Right lobe of liver (tissue), 6 donors: ENCODE measurements at regions not wholly inside any gene's neighbourhood (a gene's known extent, or its start where the extent isn't known, plus 50 kb on each side); places are given as distances from the start of the nearest gene placed in this dataset.
A peak's percentile ranks its signal among the peaks of the same experiment; 100 is the strongest.

ENCODE experiments used
- ATAC-seq, 4 donors: fragments of 200-7000 bp; cut with Tn5 transposase; one replicate each; pipeline ENCODE4 v1.9.1; 2020; ENCODE audit warnings: mild to moderate bottlenecking in 4 of 4, moderate library complexity in 4 of 4
- DNase-seq, 3 donors: peaks; one replicate each; pipeline ENCODE4 v3.0.0-alpha.2; 2020
- H3K27ac ChIP-seq, 3 donors: fragments of 200-600 bp; one replicate each; pipeline ENCODE4 v1.8.0; 2022
- H3K27me3 ChIP-seq, 2 donors: fragments of 200-600 bp; one replicate each; pipeline ENCODE4 v1.8.0; 2022
- H3K36me3 ChIP-seq, 4 donors: fragments of 200-600 bp; sonication (generic) in 1 of 4; one replicate each; pipeline versions ENCODE4 v1.5.1 to v1.8.0; 2017 to 2022; ENCODE audit warnings: control low read depth in 1 of 4
- H3K4me1 ChIP-seq, 4 donors: fragments of 200-600 bp; sonication (generic) in 1 of 4; one replicate each; pipeline versions ENCODE4 v1.5.1 to v1.8.0; 2017 to 2022; ENCODE audit warnings: control low read depth in 1 of 4
- H3K4me3 ChIP-seq, 3 donors: fragments of 200-600 bp; one replicate each; pipeline ENCODE4 v1.8.0; 2022
- H3K9me3 ChIP-seq, 4 donors: fragments of 200-600 bp; sonication (generic) in 1 of 4; one replicate each; pipeline versions ENCODE4 v1.5.1 to v1.8.0; 2017 to 2022; ENCODE audit warnings: control low read depth in 1 of 4
- POLR2A ChIP-seq: fragments of 450-650 bp; IDR thresholded peaks from one replicate; pipeline ENCODE4 v1.6.1; 2017; ENCODE audit warnings: antibody characterized with exemption, mild to moderate bottlenecking
- WGBS: methylation state at CpG from one replicate; pipeline ENCODE4 v1.1.6; 2018; ENCODE audit warnings: low coverage, low lambda C conversion rate; ENCODE audit not compliant: insufficient coverage; ENCODE audit errors: missing lambda C conversion rate; 5-methylcytosine and 5-hydroxymethylcytosine counted together
- intact Hi-C, 2 donors: fragments of 100-400 bp; cut with DNase I; formaldehyde crosslinking; loops; one replicate each; pipeline versions ENCODE4 v1.11.2 to v1.14.1; 2022
- TF ChIP-seq, protein P1 (sequence below), 4 donors: fragments of 200-600 bp in 3 of 4; fragments of 450-650 bp in 1 of 4; IDR thresholded peaks; one replicate each; pipeline versions ENCODE4 v1.5.1 to v1.8.0; 2016 to 2022; ENCODE audit warnings: antibody characterized with exemption in 4 of 4, mild to moderate bottlenecking in 2 of 4
- donor health status: DM: no; HTN: yes; CAD: no.
- donor health status: DM: no; HTN: no; CAD: no.
- donor health status: DM: no; HTN: no; CAD: no.
- donor health status: DM: no; HTN: yes; CAD: no.
- donor health status: DM: no; HTN: yes; CAD: no.

DNA sequence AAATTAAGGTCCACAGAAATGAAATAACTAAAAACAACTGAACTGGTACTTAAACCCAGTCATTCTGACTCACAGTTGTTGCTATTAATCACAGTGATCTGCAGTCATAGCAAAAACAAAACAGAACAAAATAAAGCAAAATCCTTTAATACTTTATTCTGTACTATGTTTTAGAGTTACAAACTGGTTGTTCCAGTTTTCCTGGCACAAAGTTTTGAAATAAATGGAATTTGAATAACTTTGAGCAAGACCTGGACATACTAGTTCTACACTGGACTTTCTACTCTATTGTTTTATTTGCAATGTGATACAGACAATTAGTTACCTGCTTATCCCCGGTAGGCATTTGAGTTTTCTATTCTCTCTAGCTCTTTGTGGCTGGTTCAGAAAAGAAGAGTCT, 147.9 kb downstream of the DMRT2 start:
- Histone ChIP-seq H3K36me3 (no peaks in the 10 kb centered on the region), H3K9me3 (no peaks in the 10 kb centered on the region), H3K27me3 (no peaks in the 10 kb centered on the region), H3K27ac (no peak overlapping the region), H3K4me3 (no peak overlapping the region), H3K4me1 (peaks cover 0 to 28% (median 13%) of the 10 kb centered on the region in 4 donors)
- DNase-seq (no peak), ATAC-seq (no peak)
- intact Hi-C loops, result no loop called here
- WGBS, result 25% methylated on average over 1 of the region's 1 CpG
- no peak for TF ChIP-seq POLR2A
- TF ChIP-seq, protein P1, sequence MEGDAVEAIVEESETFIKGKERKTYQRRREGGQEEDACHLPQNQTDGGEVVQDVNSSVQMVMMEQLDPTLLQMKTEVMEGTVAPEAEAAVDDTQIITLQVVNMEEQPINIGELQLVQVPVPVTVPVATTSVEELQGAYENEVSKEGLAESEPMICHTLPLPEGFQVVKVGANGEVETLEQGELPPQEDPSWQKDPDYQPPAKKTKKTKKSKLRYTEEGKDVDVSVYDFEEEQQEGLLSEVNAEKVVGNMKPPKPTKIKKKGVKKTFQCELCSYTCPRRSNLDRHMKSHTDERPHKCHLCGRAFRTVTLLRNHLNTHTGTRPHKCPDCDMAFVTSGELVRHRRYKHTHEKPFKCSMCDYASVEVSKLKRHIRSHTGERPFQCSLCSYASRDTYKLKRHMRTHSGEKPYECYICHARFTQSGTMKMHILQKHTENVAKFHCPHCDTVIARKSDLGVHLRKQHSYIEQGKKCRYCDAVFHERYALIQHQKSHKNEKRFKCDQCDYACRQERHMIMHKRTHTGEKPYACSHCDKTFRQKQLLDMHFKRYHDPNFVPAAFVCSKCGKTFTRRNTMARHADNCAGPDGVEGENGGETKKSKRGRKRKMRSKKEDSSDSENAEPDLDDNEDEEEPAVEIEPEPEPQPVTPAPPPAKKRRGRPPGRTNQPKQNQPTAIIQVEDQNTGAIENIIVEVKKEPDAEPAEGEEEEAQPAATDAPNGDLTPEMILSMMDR (IDR thresholded peaks at IDR 0.05), result no peak

GRCh38 chr9:1200847-1201251, 150.7 kb downstream of the DMRT2 start:
- TF ChIP-seq, protein P1 (IDR thresholded peaks at IDR 0.05), result no peak
- no peak for TF ChIP-seq POLR2A

GRCh38 chr9:1201262-1201661, 151.1 kb downstream of the DMRT2 start:
- TF ChIP-seq, protein P1 (IDR thresholded peaks at IDR 0.05), result no peak
- no peak for TF ChIP-seq POLR2A
- DNase-seq (no peak), ATAC-seq (peak; percentile 2 to 44 (median 18))
- H3K27me3 ChIP-seq, result no peaks in the 10 kb centered on the region
- no peaks in the 10 kb centered on the region for H3K36me3 ChIP-seq
- H3K4me3 ChIP-seq, result no peak overlapping the region
- H3K27ac ChIP-seq, result peak overlapping the region in 1 of 3 donors; percentile 18
- intact Hi-C loops, result no loop called here
- no peaks in the 10 kb centered on the region for H3K9me3 ChIP-seq
- peaks cover 0 to 28% (median 13%) of the 10 kb centered on the region in 4 donors for H3K4me1 ChIP-seq
- WGBS, result 14% methylated on average over 2 of the region's 2 CpGs

More at GRCh38 chr9:1200847-1201251, 150.7 kb downstream of the DMRT2 start:
- intact Hi-C loops, result no loop called here
- WGBS, result 5% methylated on average over 3 of the region's 3 CpGs
- peak; percentile 90 to 97 (median 96) for ATAC-seq
- H3K27ac ChIP-seq, result peak overlapping the region in 1 of 3 donors; percentile 18
- H3K27me3 ChIP-seq, result no peaks in the 10 kb centered on the region
- H3K4me1 ChIP-seq, result peaks cover 0 to 28% (median 13%) of the 10 kb centered on the region in 4 donors
- H3K4me3 ChIP-seq, result no peak overlapping the region
- no peaks in the 10 kb centered on the region for H3K36me3 ChIP-seq
- no peaks in the 10 kb centered on the region for H3K9me3 ChIP-seq
- peak; percentile 65 to 93 (median 82) for DNase-seq

DNA sequence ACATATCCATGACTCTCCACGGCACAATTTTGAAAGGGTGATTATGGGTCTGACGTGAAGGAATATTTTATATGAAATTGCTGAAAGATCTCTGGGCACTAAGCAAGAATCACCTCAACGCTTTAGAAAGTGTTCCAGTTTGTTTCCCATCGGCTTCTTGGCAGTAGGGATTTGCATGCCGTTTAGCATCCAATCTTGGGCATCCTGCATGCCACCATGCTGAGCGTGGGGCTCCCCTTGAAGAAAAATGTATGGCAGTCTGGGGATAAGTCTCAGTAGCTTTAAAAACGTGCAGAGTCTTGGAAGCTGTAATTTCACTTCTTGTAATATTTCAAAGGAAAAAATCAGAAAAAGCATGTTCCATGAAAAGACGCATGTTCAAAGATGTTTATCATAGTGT, 151.7 kb downstream of the DMRT2 start:
- no peak for DNase-seq
- H3K9me3 ChIP-seq, result no peaks in the 10 kb centered on the region
- H3K4me1 ChIP-seq, result peaks cover 0 to 28% (median 13%) of the 10 kb centered on the region in 4 donors
- H3K4me3 ChIP-seq, result no peak overlapping the region
- no peaks in the 10 kb centered on the region for H3K27me3 ChIP-seq
- TF ChIP-seq, protein P1 (IDR thresholded peaks at IDR 0.05), result no peak
- no peak for TF ChIP-seq POLR2A
- 63% methylated on average over 7 of the region's 8 CpGs for WGBS
- intact Hi-C loops, result no loop called here
- no peaks in the 10 kb centered on the region for H3K36me3 ChIP-seq
- ATAC-seq, result no peak
- H3K27ac ChIP-seq, result no peak overlapping the region
